H9 (cell line): ENCODE measurements at regions not wholly inside any gene's neighbourhood (a gene's known extent, or its start where the extent isn't known, plus 50 kb on each side); places are given as distances from the start of the nearest gene placed in this dataset.

Source experiments
- DNase-seq: peaks from one replicate; pipeline ENCODE4 v3.0.0-alpha.2; 2017
- H2AFZ ChIP-seq: one replicate; pipeline ENCODE4 v1.6.1; 2013; ENCODE audit warnings: mild to moderate bottlenecking, low read length, control low read depth, moderate library complexity
- H2AK5ac ChIP-seq: 2 replicates; pipeline ENCODE4 v1.6.1; 2013; ENCODE audit warnings: low read length, control low read depth, mixed read lengths; ENCODE audit not compliant: insufficient read length
- H2BK120ac ChIP-seq: one replicate; pipeline ENCODE4 v1.6.1; 2013; ENCODE audit warnings: low read depth, mild to moderate bottlenecking, low read length, control low read depth, inconsistent platforms; ENCODE audit not compliant: poor library complexity, severe bottlenecking
- H2BK12ac ChIP-seq: 2 replicates; pipeline ENCODE4 v1.6.1; 2013; ENCODE audit warnings: low read length, control low read depth, mixed read lengths, low read depth; ENCODE audit not compliant: insufficient read length
- H2BK15ac ChIP-seq: 2 replicates; pipeline ENCODE4 v1.6.1; 2013; ENCODE audit warnings: low read depth, low read length, control low read depth
- H2BK20ac ChIP-seq: one replicate; pipeline ENCODE4 v1.6.1; 2013; ENCODE audit warnings: low read depth, mild to moderate bottlenecking, low read length, control low read depth, inconsistent platforms; ENCODE audit not compliant: poor library complexity, severe bottlenecking
- H2BK5ac ChIP-seq: 2 replicates; pipeline ENCODE4 v1.6.1; 2013; ENCODE audit warnings: low read length, control low read depth, mixed read lengths; ENCODE audit not compliant: insufficient read length
- H3K14ac ChIP-seq: 2 replicates; pipeline ENCODE4 v1.6.1; 2013; ENCODE audit warnings: low read length, control low read depth; ENCODE audit not compliant: insufficient read depth
- H3K18ac ChIP-seq: 2 replicates; pipeline ENCODE4 v1.6.1; 2013; ENCODE audit warnings: low read depth, mild to moderate bottlenecking, mixed read lengths, low read length, control low read depth; ENCODE audit not compliant: insufficient read length
- H3K23ac ChIP-seq: 2 replicates; pipeline ENCODE4 v1.6.1; 2013; ENCODE audit warnings: low read length, control low read depth, mixed read lengths, low read depth; ENCODE audit not compliant: insufficient read length
- H3K23me2 ChIP-seq: 2 replicates; pipeline ENCODE4 v1.6.1; 2013; ENCODE audit warnings: low read depth, mild to moderate bottlenecking, mixed read lengths, low read length, control low read depth; ENCODE audit not compliant: insufficient read length, poor library complexity, severe bottlenecking
- H3K27ac ChIP-seq: 2 replicates; pipeline ENCODE4 v1.5.1; 2013; ENCODE audit warnings: low read length, control low read depth, mixed read lengths, low read depth; ENCODE audit not compliant: insufficient read length
- H3K27me3 ChIP-seq: 2 replicates; pipeline ENCODE4 v1.6.1; 2013; ENCODE audit warnings: low read length, control low read depth, inconsistent platforms; ENCODE audit not compliant: insufficient read depth
- H3K4ac ChIP-seq: 2 replicates; pipeline ENCODE4 v1.6.1; 2013; ENCODE audit warnings: low read depth, mild to moderate bottlenecking, control low read depth, inconsistent platforms, low read length, moderate library complexity
- H3K4me1 ChIP-seq: 2 replicates; pipeline ENCODE4 v1.6.1; 2013; ENCODE audit warnings: low read length, control low read depth, inconsistent platforms; ENCODE audit not compliant: insufficient read depth
- H3K4me2 ChIP-seq: 2 replicates; pipeline ENCODE4 v1.6.1; 2013; ENCODE audit warnings: low read length, control low read depth, mixed read lengths; ENCODE audit not compliant: insufficient read length, insufficient read depth
- H3K56ac ChIP-seq: 2 replicates; pipeline ENCODE4 v1.6.1; 2013; ENCODE audit warnings: low read depth, mild to moderate bottlenecking, mixed read lengths, low read length, control low read depth; ENCODE audit not compliant: insufficient read length
- H3K79me1 ChIP-seq: 2 replicates; pipeline ENCODE4 v1.6.1; 2013; ENCODE audit warnings: low read depth, mild to moderate bottlenecking, moderate library complexity, low read length, control low read depth, inconsistent platforms; ENCODE audit not compliant: insufficient read depth, poor library complexity, severe bottlenecking
- H3K79me2 ChIP-seq: 2 replicates; pipeline ENCODE4 v1.6.1; 2013; ENCODE audit warnings: low read length, control low read depth, inconsistent platforms; ENCODE audit not compliant: insufficient read depth
- H3K9ac ChIP-seq: 2 replicates; pipeline ENCODE4 v1.6.1; 2013; ENCODE audit warnings: low read length, control low read depth, mixed read lengths; ENCODE audit not compliant: insufficient read length; ENCODE audit errors: extremely low read depth
- H3K9me3 ChIP-seq: one replicate; pipeline ENCODE4 v1.6.1; 2013; ENCODE audit warnings: low read depth, low read length, inconsistent platforms; ENCODE audit not compliant: control insufficient read depth
- H3T11ph ChIP-seq: one replicate; pipeline ENCODE4 v1.6.1; 2013; ENCODE audit warnings: mild to moderate bottlenecking, low read length, control low read depth, inconsistent platforms
- H4K20me1 ChIP-seq: one replicate; pipeline ENCODE4 v1.6.1; 2013; ENCODE audit not compliant: control insufficient read depth, insufficient read length, insufficient read depth
- H4K5ac ChIP-seq: 2 replicates; pipeline ENCODE4 v1.6.1; 2013; ENCODE audit warnings: low read depth, mild to moderate bottlenecking, mixed read lengths, low read length, control low read depth; ENCODE audit not compliant: insufficient read length
- H4K8ac ChIP-seq: replicated peaks from 2 replicates; pipeline ENCODE4 v1.6.1; 2013; ENCODE audit warnings: low read length, control low read depth, mixed read lengths, low read depth; ENCODE audit not compliant: insufficient read length
- H4K91ac ChIP-seq: 2 replicates; pipeline ENCODE4 v1.6.1; 2013; ENCODE audit warnings: low read depth, mild to moderate bottlenecking, moderate library complexity, mixed read lengths, low read length, control low read depth; ENCODE audit not compliant: insufficient read length
- H3K27ac Mint-ChIP-seq, 3 experiments: 2 replicates in 2 of 3; 3 replicates in 1 of 3; pipeline ENCODE4 v1.8.0; 2020 to 2021; ENCODE audit warnings: mixed read lengths in 3 of 3, mild to moderate bottlenecking in 1 of 3, moderate library complexity in 1 of 3
- H3K27me3 Mint-ChIP-seq: 2 replicates; pipeline ENCODE4 v1.8.0; 2021; ENCODE audit warnings: low read depth, mild to moderate bottlenecking, moderate library complexity, mixed read lengths
- H3K36me3 Mint-ChIP-seq, 3 experiments: 2 replicates in 2 of 3; 3 replicates in 1 of 3; pipeline ENCODE4 v1.8.0; 2020 to 2021; ENCODE audit warnings: low read depth in 3 of 3, mixed read lengths in 3 of 3; ENCODE audit not compliant: insufficient read depth in 1 of 3
- H3K4me1 Mint-ChIP-seq, 2 experiments: 2 replicates each; pipeline ENCODE4 v1.8.0; 2020; ENCODE audit warnings: mixed read lengths in 2 of 2
- H3K4me3 Mint-ChIP-seq, 2 experiments: 2 replicates in 1 of 2; 3 replicates in 1 of 2; pipeline ENCODE4 v1.8.0; 2020 to 2021; ENCODE audit warnings: mild to moderate bottlenecking in 2 of 2, mixed read lengths in 2 of 2, moderate library complexity in 1 of 2
- H3K9me3 Mint-ChIP-seq, 2 experiments: 2 replicates in 1 of 2; 3 replicates in 1 of 2; pipeline ENCODE4 v1.8.0; 2020; ENCODE audit warnings: mild to moderate bottlenecking in 2 of 2, mixed read lengths in 2 of 2, moderate library complexity in 1 of 2
- WGBS: extraction: QIAGEN DNeasy Blood & Tissue Kit; methylation state at CpG from one replicate; pipeline ENCODE4 v1.1.7; 2013; ENCODE audit warnings: missing lambda C conversion rate, low lambda C conversion rate, mixed read lengths; ENCODE audit not compliant: insufficient read length; ENCODE audit errors: extremely low coverage; 5-methylcytosine and 5-hydroxymethylcytosine counted together
- TF ChIP-seq, protein P1 (sequence below): fragments of 200-600 bp; sonication (generic); conservative IDR thresholded peaks from 3 replicates; pipeline ENCODE4 v1.8.0; 2021; ENCODE audit warnings: antibody characterized with exemption, mild to moderate bottlenecking

DNA sequence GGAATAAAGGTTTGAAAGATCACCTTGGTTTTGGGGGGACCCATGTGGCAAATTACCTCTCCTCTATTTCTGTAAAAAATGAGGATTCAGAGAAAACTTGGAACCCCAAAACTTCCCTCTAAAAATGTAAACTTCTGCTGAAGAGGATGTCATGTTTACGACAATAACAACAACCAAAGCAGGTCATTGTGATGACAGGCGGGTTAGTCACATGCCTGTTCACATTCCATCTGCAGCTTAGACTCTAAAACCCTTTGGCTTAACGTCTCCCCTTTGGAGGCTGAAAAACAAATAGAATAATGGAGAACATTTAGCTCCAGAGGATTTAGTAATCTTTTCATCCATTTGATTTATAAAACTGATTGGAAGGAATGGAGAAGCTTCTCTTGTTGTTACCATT lies 75.0 kb upstream of the FAM9C start:
- no peak overlapping the region for H4K5ac ChIP-seq
- no peak overlapping the region for H3T11ph ChIP-seq
- Mint-ChIP-seq H3K27me3 (peaks cover 4% of the 10 kb centered on the region), H3K36me3 (peaks cover 19 to 30% (median 22%) of the 10 kb centered on the region in 3 experiments), H3K4me1 (peaks cover 19 to 21% of the 10 kb centered on the region in 2 experiments), H3K27ac (no peak overlapping the region), H3K9me3 (peaks cover 80 to 81% of the 10 kb centered on the region in 2 experiments), H3K4me3 (no peak overlapping the region)
- TF ChIP-seq, protein P1, sequence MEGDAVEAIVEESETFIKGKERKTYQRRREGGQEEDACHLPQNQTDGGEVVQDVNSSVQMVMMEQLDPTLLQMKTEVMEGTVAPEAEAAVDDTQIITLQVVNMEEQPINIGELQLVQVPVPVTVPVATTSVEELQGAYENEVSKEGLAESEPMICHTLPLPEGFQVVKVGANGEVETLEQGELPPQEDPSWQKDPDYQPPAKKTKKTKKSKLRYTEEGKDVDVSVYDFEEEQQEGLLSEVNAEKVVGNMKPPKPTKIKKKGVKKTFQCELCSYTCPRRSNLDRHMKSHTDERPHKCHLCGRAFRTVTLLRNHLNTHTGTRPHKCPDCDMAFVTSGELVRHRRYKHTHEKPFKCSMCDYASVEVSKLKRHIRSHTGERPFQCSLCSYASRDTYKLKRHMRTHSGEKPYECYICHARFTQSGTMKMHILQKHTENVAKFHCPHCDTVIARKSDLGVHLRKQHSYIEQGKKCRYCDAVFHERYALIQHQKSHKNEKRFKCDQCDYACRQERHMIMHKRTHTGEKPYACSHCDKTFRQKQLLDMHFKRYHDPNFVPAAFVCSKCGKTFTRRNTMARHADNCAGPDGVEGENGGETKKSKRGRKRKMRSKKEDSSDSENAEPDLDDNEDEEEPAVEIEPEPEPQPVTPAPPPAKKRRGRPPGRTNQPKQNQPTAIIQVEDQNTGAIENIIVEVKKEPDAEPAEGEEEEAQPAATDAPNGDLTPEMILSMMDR, result no peak
- H3K18ac ChIP-seq, result no peak overlapping the region
- no peak overlapping the region for H2BK15ac ChIP-seq
- H3K27me3 ChIP-seq, result no peaks in the 10 kb centered on the region
- H2AK5ac ChIP-seq, result no peak overlapping the region
- no peak overlapping the region for H3K23ac ChIP-seq
- no peak overlapping the region for H2BK20ac ChIP-seq
- WGBS, result no CpG with 5 or more reads among the region's 3 CpGs
- H3K14ac ChIP-seq, result no peak overlapping the region
- H2AFZ ChIP-seq, result no peak overlapping the region
- no peak overlapping the region for H2BK5ac ChIP-seq
- H3K9me3 ChIP-seq, result peaks cover 20% of the 10 kb centered on the region
- H3K23me2 ChIP-seq, result no peaks in the 10 kb centered on the region
- no peaks in the 10 kb centered on the region for H4K20me1 ChIP-seq
- H3K79me1 ChIP-seq, result no peaks in the 10 kb centered on the region
- H3K4me1 ChIP-seq, result no peaks in the 10 kb centered on the region
- H3K79me2 ChIP-seq, result no peaks in the 10 kb centered on the region
- no peak overlapping the region for H3K56ac ChIP-seq
- H2BK12ac ChIP-seq, result no peak overlapping the region
- H3K4me2 ChIP-seq, result no peak overlapping the region
- no peak for DNase-seq
- no peak overlapping the region for H4K91ac ChIP-seq
- H4K8ac ChIP-seq, result no peak overlapping the region
- H2BK120ac ChIP-seq, result no peak overlapping the region
- H3K27ac ChIP-seq, result no peak overlapping the region
- no peak overlapping the region for H3K4ac ChIP-seq
- no peak overlapping the region for H3K9ac ChIP-seq
